Spinal cord (tissue), 9 donors: ENCODE measurements at regions not wholly inside any gene's neighbourhood (a gene's known extent, or its start where the extent isn't known, plus 50 kb on each side); places are given as distances from the start of the nearest gene placed in this dataset.

Source experiments
- DNase-seq, 6 donors: peaks; one replicate each; pipeline versions ENCODE4 v3.0.0 to v3.0.0-alpha.2; 2013 to 2015; ENCODE audit warnings: low spot score in 6 of 6, low read depth in 4 of 6
- H3K27ac ChIP-seq: one replicate; pipeline ENCODE4 v1.5.1; 2013; ENCODE audit warnings: low read depth, low read length, control low read depth
- H3K27me3 ChIP-seq: one replicate; pipeline ENCODE4 v1.6.1; 2013; ENCODE audit warnings: low read length; ENCODE audit not compliant: control insufficient read depth, insufficient read depth
- H3K36me3 ChIP-seq: one replicate; pipeline ENCODE4 v1.6.1; 2013; ENCODE audit warnings: low read length; ENCODE audit not compliant: control insufficient read depth, insufficient read depth
- H3K4me1 ChIP-seq: one replicate; pipeline ENCODE4 v1.6.1; 2013; ENCODE audit warnings: low read length; ENCODE audit not compliant: control insufficient read depth, insufficient read depth
- H3K4me3 ChIP-seq: one replicate; pipeline ENCODE4 v1.5.1; 2013; ENCODE audit warnings: low read depth, low read length, control low read depth
- H3K9me3 ChIP-seq: one replicate; pipeline ENCODE4 v1.6.1; 2013; ENCODE audit warnings: low read length; ENCODE audit not compliant: control insufficient read depth, insufficient read depth
- WGBS: methylation state at CpG from one replicate; pipeline ENCODE4 v1.1.5; 2013; ENCODE audit warnings: missing lambda C conversion rate; ENCODE audit not compliant: insufficient coverage; 5-methylcytosine and 5-hydroxymethylcytosine counted together
- donor health status: healthy.

DNA sequence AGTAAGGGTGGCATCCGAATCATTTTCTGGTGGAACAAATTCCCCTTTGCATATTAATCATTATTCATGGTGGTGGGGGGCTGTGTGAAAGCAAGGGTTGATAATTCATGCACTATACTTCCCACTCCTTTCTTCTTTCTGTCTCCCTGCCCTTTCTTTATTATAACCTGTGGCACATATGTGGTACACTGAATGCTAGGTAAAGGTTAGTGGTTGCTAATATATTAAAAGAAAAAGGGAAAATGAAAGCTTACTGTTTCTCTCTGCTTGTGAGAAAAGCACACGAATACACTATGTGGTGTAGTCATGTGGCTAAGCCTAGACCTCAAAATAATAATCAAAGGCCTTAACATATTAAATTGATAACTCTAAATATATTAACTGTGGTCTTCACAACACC, 178.4 kb upstream of the RPS6KA3 start:
- DNase-seq = no peak
- WGBS = no CpG with 5 or more reads among the region's 2 CpGs
- Histone ChIP-seq H3K27me3 (peaks cover 11% of the 10 kb centered on the region), H3K4me1 (no peaks in the 10 kb centered on the region), H3K36me3 (no peaks in the 10 kb centered on the region), H3K27ac (no peak overlapping the region), H3K9me3 (no peaks in the 10 kb centered on the region), H3K4me3 (no peak overlapping the region)

DNA sequence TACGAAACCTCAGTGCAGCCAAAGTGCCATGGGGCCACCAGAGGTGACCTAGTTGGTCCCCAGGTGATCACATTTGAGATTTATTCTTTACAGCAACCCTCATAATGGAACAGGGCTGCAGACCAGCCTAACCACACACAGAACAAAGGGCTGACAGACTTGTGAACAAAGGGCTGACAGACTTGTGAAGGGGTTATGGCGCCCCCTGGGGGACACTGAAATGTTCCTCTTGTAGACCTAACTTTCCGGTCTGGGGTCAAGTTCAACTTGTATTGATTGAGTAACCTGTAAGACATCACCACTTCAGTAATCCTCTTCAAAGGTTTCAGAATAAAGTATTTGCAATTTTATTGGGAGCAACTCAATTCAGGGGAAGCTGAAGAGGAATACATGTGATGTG, 175.9 kb upstream of the RPS6KA3 start:
- DNase-seq = peak in 4 of 6 donors; percentile 4 to 54 (median 32)
- no peak overlapping the region for H3K27ac ChIP-seq
- 40% methylated on average over 2 of the region's 3 CpGs for WGBS
- H3K4me1 ChIP-seq = no peaks in the 10 kb centered on the region
- H3K4me3 ChIP-seq = no peak overlapping the region
- H3K36me3 ChIP-seq = no peaks in the 10 kb centered on the region
- H3K27me3 ChIP-seq = peaks cover 10% of the 10 kb centered on the region
- H3K9me3 ChIP-seq = no peaks in the 10 kb centered on the region

DNA sequence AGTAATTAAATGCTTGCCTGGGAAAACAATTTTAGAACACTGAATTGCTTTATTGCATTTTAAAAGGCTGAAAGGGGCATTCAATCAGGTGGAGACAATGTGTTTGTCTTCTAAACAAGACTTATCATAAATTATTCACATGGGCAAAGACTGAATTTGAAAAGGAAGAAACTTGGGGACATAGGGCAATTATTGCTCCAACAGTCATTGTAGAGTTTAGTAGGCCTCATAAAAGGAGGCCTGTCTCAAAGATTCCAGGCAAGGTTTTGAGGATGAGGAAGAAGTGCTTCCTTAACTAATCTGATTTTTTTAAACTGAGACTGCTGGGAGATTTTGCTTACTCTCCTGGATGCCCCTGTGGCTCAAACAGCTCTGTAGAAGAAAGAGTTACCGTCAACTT, 174.4 kb upstream of the RPS6KA3 start:
- no CpG with 5 or more reads among the region's 1 CpG for WGBS
- Histone ChIP-seq H3K4me3 (no peak overlapping the region), H3K9me3 (no peaks in the 10 kb centered on the region), H3K27me3 (peaks cover 10% of the 10 kb centered on the region), H3K36me3 (no peaks in the 10 kb centered on the region), H3K4me1 (no peaks in the 10 kb centered on the region), H3K27ac (no peak overlapping the region)
- DNase-seq = no peak

DNA sequence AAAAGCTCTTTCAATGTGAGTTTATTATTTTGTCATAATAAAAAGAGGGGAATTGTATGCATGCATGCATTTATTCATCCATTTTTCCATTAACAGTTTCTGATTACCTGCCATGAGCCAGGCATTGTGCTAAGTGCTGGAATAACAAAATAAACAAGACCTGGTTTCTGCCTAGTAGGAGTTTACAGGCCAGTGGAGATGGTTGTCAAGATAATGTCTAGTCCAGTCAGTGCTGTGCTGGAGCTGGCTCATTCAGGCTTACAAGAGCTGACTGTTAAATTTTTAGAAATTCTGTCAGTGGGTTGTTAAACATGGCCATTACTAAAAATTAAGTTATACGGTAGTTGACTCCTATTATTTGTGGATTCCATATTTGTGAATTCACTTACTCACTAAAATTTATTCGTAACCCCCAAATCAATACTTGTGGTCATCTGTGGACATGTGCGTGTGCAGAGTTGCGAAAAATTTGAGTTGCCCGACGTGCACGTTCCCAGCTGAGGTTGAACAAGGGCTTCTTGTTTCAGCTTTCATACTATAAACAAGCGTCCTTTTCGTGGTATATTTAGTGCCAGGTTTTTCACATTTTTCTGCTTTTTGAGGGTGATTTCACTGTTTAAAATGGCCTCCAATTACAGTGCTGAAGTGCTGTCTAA, 172.3 kb upstream of the RPS6KA3 start:
- no peaks in the 10 kb centered on the region for H3K9me3 ChIP-seq
- no peaks in the 10 kb centered on the region for H3K36me3 ChIP-seq
- 80% methylated on average over 1 of the region's 9 CpGs for WGBS
- H3K27me3 ChIP-seq = peaks cover 10% of the 10 kb centered on the region
- no peak overlapping the region for H3K27ac ChIP-seq
- no peak for DNase-seq
- no peaks in the 10 kb centered on the region for H3K4me1 ChIP-seq
- no peak overlapping the region for H3K4me3 ChIP-seq

DNA sequence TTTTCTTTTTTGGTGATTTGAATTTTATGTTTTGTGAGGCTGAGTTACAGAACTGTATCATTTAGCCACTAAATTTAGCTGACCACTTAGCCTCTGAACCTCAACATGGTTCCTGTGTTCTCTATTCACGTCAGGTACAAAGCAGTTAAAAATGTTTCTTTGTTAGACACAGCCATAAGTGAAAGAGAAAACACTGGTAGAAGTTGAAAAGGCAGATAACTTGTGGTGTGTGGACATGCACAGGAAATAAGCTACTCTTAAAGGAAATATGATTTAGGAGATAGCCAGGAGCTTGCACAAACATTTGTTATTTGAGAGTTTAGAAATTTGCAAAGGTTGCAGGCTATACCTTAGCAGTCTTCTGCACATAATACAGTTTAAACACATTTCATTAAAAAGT, 171.0 kb upstream of the RPS6KA3 start:
- Histone ChIP-seq H3K36me3 (no peaks in the 10 kb centered on the region), H3K27me3 (peaks cover 10% of the 10 kb centered on the region), H3K4me1 (no peaks in the 10 kb centered on the region), H3K27ac (no peak overlapping the region), H3K9me3 (no peaks in the 10 kb centered on the region), H3K4me3 (no peak overlapping the region)
- no CpG with 5 or more reads among the region's 1 CpG for WGBS
- no peak for DNase-seq

DNA sequence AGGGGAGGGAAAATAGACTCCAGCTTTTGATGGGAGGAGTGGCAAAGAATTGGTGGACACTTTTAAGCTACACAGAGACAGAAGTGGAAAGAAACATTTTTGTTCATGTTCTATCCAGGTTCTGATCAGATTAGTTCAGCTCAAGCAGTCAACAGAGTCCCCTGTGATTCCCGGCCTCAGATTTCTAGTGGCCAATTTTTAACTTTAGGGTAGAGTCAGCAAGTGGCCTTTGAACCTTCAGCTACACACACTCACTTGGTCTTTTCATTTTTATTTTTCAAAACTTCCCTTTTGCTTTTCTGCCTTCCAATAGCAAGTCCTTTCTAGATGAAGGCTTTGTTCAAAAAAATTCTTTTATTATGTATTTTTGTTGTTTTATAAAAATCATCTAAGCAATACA, 169.2 kb upstream of the RPS6KA3 start:
- H3K27me3 ChIP-seq = peaks cover 4% of the 10 kb centered on the region
- WGBS = no CpG with 5 or more reads among the region's 1 CpG
- no peaks in the 10 kb centered on the region for H3K4me1 ChIP-seq
- DNase-seq = no peak
- H3K9me3 ChIP-seq = no peaks in the 10 kb centered on the region
- H3K36me3 ChIP-seq = no peaks in the 10 kb centered on the region
- no peak overlapping the region for H3K27ac ChIP-seq
- H3K4me3 ChIP-seq = no peak overlapping the region

DNA sequence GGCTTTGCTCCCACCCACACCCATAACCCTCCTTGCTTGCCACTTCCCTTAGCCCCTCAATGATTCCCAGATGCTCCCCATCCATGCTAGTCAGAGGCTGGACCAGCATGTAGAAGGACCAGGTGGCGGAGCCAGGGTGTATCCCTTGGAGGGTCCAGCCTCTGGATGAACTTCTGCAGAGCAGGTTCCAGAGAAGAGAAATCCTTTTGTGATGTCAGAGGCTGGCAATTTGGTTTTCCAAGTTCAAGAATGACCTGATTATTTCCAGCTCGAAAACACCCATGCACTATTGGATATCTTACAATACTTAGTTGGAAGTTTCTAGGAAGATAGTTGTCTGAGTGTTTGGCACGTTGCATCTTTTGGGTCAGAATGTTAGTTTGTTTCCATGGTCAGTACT, 168.3 kb upstream of the RPS6KA3 start:
- H3K27me3 ChIP-seq = no peaks in the 10 kb centered on the region
- no peak overlapping the region for H3K4me3 ChIP-seq
- no peaks in the 10 kb centered on the region for H3K9me3 ChIP-seq
- no peaks in the 10 kb centered on the region for H3K36me3 ChIP-seq
- no peak for DNase-seq
- no peaks in the 10 kb centered on the region for H3K4me1 ChIP-seq
- 80% methylated on average over 1 of the region's 3 CpGs for WGBS
- H3K27ac ChIP-seq = no peak overlapping the region

DNA sequence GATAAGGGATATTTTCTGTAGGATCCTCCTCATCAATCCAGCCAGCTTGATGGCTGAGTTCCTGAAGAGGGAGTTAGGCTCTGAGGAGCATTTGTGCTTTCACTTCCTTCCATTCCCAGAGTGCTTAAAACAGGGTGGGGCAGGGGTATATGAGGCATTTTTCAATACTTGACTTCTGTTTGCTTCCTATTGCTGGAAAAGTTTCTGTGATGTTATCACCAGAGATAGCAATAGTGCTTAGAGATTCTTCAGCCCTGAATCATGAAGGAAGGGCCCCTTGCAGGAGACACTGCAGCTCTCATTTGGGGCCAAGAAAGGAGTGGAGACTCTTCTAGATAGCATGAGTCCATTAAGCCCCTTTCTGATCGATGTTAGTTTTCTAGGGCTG, 166.7 kb upstream of the RPS6KA3 start:
- H3K9me3 ChIP-seq = no peaks in the 10 kb centered on the region
- 88% methylated on average over 1 of the region's 1 CpG for WGBS
- H3K27ac ChIP-seq = no peak overlapping the region
- DNase-seq = no peak
- H3K36me3 ChIP-seq = no peaks in the 10 kb centered on the region
- H3K4me1 ChIP-seq = no peaks in the 10 kb centered on the region
- H3K27me3 ChIP-seq = peaks cover 5% of the 10 kb centered on the region
- H3K4me3 ChIP-seq = no peak overlapping the region

DNA sequence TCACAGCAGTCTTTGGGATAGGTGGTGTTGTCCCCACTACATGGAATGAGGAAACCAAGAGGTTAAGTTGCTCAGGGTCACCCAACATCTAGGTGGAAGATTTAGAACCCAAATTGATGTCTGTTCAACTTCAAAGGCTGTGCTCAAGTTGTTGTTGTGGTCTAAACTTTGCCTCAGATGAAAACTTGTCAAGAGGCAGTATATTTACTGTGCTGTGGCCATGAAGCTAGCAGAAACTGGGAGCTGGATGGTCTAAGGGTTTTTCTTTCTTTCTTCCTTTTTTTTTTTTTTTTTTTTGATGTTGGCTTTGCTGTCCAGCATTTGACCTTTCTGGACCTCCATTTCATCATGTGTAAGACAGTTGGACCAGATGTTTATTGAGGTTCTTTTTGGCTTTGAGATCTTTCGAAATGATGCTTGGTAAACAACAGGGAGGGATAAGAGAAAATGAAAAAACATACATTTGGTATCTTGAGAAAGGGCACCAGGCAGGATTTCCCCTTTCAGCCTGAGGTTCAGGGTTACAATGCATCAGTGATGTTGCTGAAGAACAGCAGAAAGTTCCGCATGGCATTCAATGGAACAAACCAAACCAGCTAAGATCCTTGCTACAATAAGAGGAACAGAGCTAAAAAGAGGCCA, 166.2 kb upstream of the RPS6KA3 start:
- no peak overlapping the region for H3K4me3 ChIP-seq
- 100% methylated on average over 1 of the region's 2 CpGs for WGBS
- H3K27me3 ChIP-seq = peaks cover 5% of the 10 kb centered on the region
- H3K4me1 ChIP-seq = no peaks in the 10 kb centered on the region
- H3K36me3 ChIP-seq = no peaks in the 10 kb centered on the region
- no peak for DNase-seq
- H3K9me3 ChIP-seq = no peaks in the 10 kb centered on the region
- no peak overlapping the region for H3K27ac ChIP-seq

DNA sequence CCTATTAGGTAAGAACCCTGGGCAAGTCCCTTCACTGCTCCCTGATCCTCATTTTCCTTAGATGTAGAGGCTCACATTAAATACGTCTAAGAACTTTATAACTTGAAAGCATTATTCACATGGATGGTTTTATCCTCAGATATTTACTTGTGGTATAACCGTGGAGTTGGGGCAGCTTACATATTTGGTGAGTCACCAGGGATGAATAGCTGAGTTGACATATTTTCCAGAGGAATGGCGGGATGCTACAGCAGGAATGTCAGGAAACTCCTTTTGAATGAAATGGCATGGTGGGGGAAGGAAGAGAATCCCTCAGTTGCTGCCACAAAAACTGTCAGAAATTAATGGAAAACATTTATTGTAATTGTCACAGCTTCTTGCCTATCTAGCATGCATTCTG, 165.3 kb upstream of the RPS6KA3 start:
- no peaks in the 10 kb centered on the region for H3K4me1 ChIP-seq
- 83% methylated on average over 1 of the region's 3 CpGs for WGBS
- H3K9me3 ChIP-seq = no peaks in the 10 kb centered on the region
- DNase-seq = no peak
- H3K27ac ChIP-seq = no peak overlapping the region
- peaks cover 5% of the 10 kb centered on the region for H3K27me3 ChIP-seq
- H3K36me3 ChIP-seq = no peaks in the 10 kb centered on the region
- no peak overlapping the region for H3K4me3 ChIP-seq
